ENCODE measurements at regions not wholly inside any gene's neighbourhood (a gene's known extent, or its start where the extent isn't known, plus 50 kb on each side); places are given as distances from the start of the nearest gene placed in this dataset.

- no peak for ATAC-seq
- peak; percentile 46; the same call in 1 of the 2 replicates for TF ChIP-seq ISL1 (CRISPR knock-in tag; IDR thresholded peaks at IDR 0.05)
- TF ChIP-seq RARB (CRISPR knock-in tag; IDR thresholded peaks at IDR 0.05): no peak
Observed at GRCh38 chr3:178318941-178319816, 217.1 kb upstream of the KCNMB2 start.

GRCh38 chr3:178320456-178321351 is 215.5 kb upstream of the KCNMB2 start:
- peak; percentile 95 for ATAC-seq
- no peak for TF ChIP-seq TCF4 (CRISPR knock-in tag; IDR thresholded peaks at IDR 0.05; ENCODE audit: borderline replicate concordance)
- no peak for TF ChIP-seq ZNF8 (CRISPR knock-in tag; IDR thresholded peaks at IDR 0.05)
- peak; percentile 86 for TF ChIP-seq ISL1 (CRISPR knock-in tag; IDR thresholded peaks at IDR 0.05)
- no peak for TF ChIP-seq ZFP30 (CRISPR knock-in tag; IDR thresholded peaks at IDR 0.05)
- no peak for TF ChIP-seq CSDC2 (CRISPR knock-in tag; IDR thresholded peaks at IDR 0.05)
- no peak for TF ChIP-seq OSR1 (CRISPR knock-in tag; IDR thresholded peaks at IDR 0.05)
- TF ChIP-seq ZFP3 (CRISPR knock-in tag; IDR thresholded peaks at IDR 0.05): 0 out of 2 replicates have a peak, but pooled peaks have one; percentile 37
- TF ChIP-seq CREB5 (CRISPR knock-in tag; IDR thresholded peaks at IDR 0.05; ENCODE audit: low read depth): peak; percentile 74; the same call in 1 of the 2 replicates
- no peak for TF ChIP-seq RARB (CRISPR knock-in tag; IDR thresholded peaks at IDR 0.05)
- no peak for TF ChIP-seq ZC3H10 (CRISPR knock-in tag; IDR thresholded peaks at IDR 0.05)
- no peak for TF ChIP-seq ARNTL (CRISPR knock-in tag; IDR thresholded peaks at IDR 0.05; ENCODE audit: borderline replicate concordance, low read depth)
- 0 out of 2 replicates have a peak, but pooled peaks have one; percentile 15 for TF ChIP-seq SNAI2 (CRISPR knock-in tag; IDR thresholded peaks at IDR 0.05)
- no peak for TF ChIP-seq PATZ1 (CRISPR knock-in tag; IDR thresholded peaks at IDR 0.05; ENCODE audit: borderline replicate concordance)

GRCh38 chr3:178324356-178324755 is 211.9 kb upstream of the KCNMB2 start:
- no peak for ATAC-seq
- TF ChIP-seq ZC3H10 (CRISPR knock-in tag; IDR thresholded peaks at IDR 0.05): no peak
- no peak for TF ChIP-seq RARB (CRISPR knock-in tag; IDR thresholded peaks at IDR 0.05)
- no peak for TF ChIP-seq TCF4 (CRISPR knock-in tag; IDR thresholded peaks at IDR 0.05; ENCODE audit: borderline replicate concordance)
- TF ChIP-seq ZNF8 (CRISPR knock-in tag; IDR thresholded peaks at IDR 0.05): no peak
- no peak for TF ChIP-seq ZNF565 (CRISPR knock-in tag; conservative IDR thresholded peaks at IDR 0.05; ENCODE audit: low read depth)
- no peak for TF ChIP-seq ZFP3 (CRISPR knock-in tag; IDR thresholded peaks at IDR 0.05)
- no peak for TF ChIP-seq CSRNP3 (CRISPR knock-in tag; IDR thresholded peaks at IDR 0.05)

- peak; percentile 69 for ATAC-seq
- TF ChIP-seq PATZ1 (CRISPR knock-in tag; IDR thresholded peaks at IDR 0.05; ENCODE audit: borderline replicate concordance): no peak
- TF ChIP-seq ISL1 (CRISPR knock-in tag; IDR thresholded peaks at IDR 0.05): peak; percentile 62
- no peak for TF ChIP-seq ZNF8 (CRISPR knock-in tag; IDR thresholded peaks at IDR 0.05)
Observed at GRCh38 chr3:178325330-178325729, 210.9 kb upstream of the KCNMB2 start.

GRCh38 chr3:178329936-178330335 is 206.3 kb upstream of the KCNMB2 start:
- no peak for ATAC-seq
- TF ChIP-seq CREB5 (CRISPR knock-in tag; IDR thresholded peaks at IDR 0.05; ENCODE audit: low read depth): no peak
- TF ChIP-seq ZNF565 (CRISPR knock-in tag; conservative IDR thresholded peaks at IDR 0.05; ENCODE audit: low read depth): no peak
- no peak for TF ChIP-seq ZNF70 (CRISPR knock-in tag; IDR thresholded peaks at IDR 0.05)
- TF ChIP-seq ARNTL (CRISPR knock-in tag; IDR thresholded peaks at IDR 0.05; ENCODE audit: borderline replicate concordance, low read depth): no peak
- TF ChIP-seq PPARA (CRISPR knock-in tag; IDR thresholded peaks at IDR 0.05; ENCODE audit: borderline replicate concordance): no peak
- no peak for TF ChIP-seq ZC3H10 (CRISPR knock-in tag; IDR thresholded peaks at IDR 0.05)
- no peak for TF ChIP-seq BACH2 (CRISPR knock-in tag; IDR thresholded peaks at IDR 0.05; ENCODE audit: borderline replicate concordance)
- TF ChIP-seq CSDC2 (CRISPR knock-in tag; IDR thresholded peaks at IDR 0.05): no peak
- TF ChIP-seq POU6F1 (CRISPR knock-in tag; IDR thresholded peaks at IDR 0.05; ENCODE audit: borderline replicate concordance, low read depth): no peak
- no peak for TF ChIP-seq TOX (CRISPR knock-in tag; IDR thresholded peaks at IDR 0.05; ENCODE audit: borderline replicate concordance)
- TF ChIP-seq TCF4 (CRISPR knock-in tag; IDR thresholded peaks at IDR 0.05; ENCODE audit: borderline replicate concordance): no peak

Data from SK-N-SH treated with all-trans-retinoic acid at 6 μM for 48 hours (cell line).